Activated T-cell treated with anti-CD3 and anti-CD28 coated beads for 1 hour (primary cell): ENCODE measurements at regions not wholly inside any gene's neighbourhood (a gene's known extent, or its start where the extent isn't known, plus 50 kb on each side); places are given as distances from the start of the nearest gene placed in this dataset.

Experiments
- DNase-seq: peaks from one replicate; pipeline ENCODE4 v3.0.0-alpha.2; 2020; ENCODE audit warnings: low read depth

- DNase-seq, result no peak
Measured at GRCh38 chr11:81421251-81421860, 1312.3 kb downstream of the FAM181B start.

DNA sequence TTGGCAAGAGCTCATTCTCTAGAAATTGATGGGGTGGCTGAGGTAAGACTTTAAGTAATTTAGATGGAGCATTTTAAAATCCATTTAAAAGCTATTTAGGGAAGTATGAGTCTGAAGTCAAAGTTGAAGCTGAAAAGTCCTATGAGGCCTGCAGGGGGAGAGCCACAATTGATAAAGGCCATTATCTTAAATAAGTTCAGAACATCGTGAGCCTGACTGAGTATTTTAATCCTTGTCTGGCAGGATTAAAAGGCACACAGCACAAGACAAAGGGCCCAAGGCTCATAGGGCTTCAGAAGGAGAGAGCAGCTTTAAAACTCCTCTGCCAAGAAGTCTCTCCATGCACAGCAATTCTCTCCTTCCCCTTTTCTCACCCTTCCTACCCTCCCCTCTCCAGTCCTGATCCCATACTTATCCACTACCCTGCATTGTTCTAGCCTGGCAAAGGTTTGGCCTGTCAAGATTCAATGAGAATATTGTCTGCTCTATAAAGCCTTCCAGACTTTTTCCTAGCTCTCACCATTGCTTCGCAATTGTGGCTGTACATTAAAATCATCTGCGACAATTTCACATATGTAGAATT lies 1312.9 kb downstream of the FAM181B start:
- no peak for DNase-seq

DNA sequence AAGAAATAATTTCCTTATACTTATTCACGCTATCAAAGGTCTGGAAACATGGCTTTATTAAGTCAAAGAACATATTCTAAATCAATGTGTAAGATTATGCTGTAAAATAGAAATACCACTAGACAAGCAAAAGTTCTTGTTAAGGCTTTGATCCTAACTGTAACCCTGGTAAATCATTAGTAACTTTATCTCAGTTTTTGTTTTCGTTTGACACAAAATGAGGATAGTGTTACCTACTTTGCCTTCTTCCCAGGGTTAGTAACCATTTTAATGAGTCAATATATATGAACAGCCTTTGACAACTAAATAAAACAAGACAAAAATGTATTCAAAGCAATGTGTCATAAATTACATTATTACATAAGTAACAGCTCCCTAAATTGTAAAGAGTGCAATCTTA lies 1336.3 kb downstream of the FAM181B start:
- no peak for DNase-seq

GRCh38 chr11:81394311-81394710 lies 1339.4 kb downstream of the FAM181B start:
- DNase-seq, result no peak

DNA sequence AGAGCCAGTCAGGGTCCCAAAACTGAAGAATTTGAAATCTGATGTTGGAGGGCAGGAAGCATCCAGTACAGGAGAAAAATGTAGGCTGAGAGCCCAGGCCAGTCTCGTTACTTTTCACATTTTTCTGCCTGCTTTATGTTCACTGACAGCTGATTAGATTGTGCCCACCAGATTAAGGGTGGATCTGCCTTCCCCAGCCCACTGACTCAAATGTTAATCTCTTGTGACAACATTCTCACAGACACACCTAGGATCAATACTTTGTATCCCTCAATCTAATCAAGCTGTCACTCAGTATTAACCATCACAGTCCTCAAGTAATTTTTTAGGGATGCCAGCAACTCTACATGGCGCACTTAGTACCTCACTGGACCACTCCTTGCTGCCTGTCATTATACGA lies 1345.3 kb downstream of the FAM181B start:
- DNase-seq, result no peak

DNA sequence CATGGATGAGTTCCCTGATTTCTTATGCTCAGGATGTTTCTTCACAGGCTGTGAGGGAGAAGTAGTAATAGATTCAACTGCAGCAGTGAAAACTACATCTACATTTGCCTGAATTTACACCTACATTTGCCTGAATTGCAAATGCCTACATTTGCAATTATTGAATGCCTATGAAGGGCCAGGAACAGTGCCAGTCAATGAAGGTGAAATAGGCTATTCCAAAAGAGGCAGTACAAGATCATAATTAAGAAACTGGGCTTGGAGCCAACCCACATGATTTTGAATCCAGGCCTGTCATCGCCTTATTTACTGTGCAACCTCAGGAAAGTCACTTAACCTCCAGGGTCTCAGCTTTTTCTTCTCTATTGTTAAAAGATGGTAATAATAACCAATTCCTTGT lies 1353.3 kb downstream of the FAM181B start:
- DNase-seq, result no peak

- DNase-seq, result no peak
Measured at GRCh38 chr11:81377418-81377817, 1356.2 kb downstream of the FAM181B start.

DNA sequence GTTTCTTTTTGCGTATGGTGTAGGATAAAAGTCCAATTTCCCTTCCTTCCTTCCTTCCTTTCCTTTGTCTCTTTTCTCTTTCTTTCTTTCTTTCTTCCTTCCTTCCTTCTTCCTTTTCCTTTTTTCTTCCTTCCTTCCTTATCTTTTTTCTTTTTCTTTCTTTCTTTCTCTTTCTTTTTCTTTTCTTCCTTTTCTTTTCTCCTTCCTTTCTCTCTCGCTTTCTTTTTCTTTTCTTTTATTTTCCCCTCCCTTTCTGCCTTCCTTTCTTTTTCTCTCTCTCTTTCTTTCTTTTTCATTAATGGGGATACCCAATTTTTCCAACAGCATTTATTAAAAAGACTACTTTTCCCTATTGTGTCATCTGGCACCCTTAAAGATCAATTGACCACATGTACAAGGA lies 1359.7 kb downstream of the FAM181B start:
- DNase-seq, result no peak

DNA sequence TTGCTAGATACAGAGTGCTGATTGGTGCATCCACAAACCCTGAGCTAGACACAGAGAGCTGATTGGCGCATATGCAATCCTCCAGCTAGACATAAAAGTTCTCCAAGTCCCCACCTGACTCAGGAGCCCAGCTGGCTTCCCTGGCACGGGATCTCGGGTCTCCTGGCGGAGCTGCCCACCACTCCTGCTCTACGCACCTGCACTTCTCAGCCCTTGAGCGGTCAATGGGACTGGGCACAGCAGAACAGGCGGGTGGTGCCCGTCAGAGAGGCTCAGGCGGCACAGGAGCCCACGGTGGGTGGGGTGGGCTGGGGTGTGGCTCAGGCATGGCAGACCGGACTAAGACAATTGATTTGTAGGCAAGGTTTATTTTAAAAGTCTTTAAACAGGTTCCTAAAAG lies 1365.5 kb downstream of the FAM181B start:
- no peak for DNase-seq

- no peak for DNase-seq
Measured at GRCh38 chr11:81365496-81365895, 1368.2 kb downstream of the FAM181B start.

DNA sequence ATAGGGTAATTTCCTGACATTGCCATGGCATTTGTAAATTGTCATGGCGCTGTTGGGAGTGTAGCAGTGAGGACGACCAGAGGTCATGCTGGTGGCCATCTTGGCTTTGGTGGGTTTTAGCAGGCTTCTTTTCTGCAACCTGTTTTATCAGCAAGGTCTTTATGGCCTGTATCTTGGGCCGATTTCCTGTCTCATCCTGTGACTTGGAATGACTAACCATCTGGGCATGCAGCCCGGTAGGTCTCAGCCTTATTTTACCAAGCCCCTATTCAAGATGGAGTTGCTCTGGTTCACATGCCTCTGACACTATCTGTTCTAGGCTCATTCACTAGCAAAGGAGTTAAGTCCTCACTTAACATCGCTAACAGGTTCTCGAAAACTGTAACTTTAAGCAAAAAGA lies 1374.2 kb downstream of the FAM181B start:
- no peak for DNase-seq

DNA sequence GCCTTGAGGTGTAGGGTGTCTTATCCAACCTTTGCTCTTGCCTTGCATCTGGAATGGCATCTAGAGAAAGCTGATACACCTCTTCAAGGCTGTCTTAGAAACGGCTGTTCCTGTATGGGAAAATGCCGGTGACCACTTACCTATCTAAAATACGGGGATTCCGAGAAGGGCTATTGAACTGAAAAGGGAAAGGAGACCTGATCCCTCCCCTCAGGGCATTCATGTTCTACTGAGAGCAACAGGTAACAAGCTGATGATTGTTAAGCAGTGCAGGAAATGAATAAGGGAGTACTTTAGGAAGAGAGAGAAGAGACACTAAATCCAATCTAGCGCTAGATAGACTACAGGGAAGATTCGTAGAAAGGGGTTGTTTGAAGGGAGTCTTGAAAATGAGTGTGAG lies 1388.1 kb downstream of the FAM181B start:
- DNase-seq, result no peak

DNA sequence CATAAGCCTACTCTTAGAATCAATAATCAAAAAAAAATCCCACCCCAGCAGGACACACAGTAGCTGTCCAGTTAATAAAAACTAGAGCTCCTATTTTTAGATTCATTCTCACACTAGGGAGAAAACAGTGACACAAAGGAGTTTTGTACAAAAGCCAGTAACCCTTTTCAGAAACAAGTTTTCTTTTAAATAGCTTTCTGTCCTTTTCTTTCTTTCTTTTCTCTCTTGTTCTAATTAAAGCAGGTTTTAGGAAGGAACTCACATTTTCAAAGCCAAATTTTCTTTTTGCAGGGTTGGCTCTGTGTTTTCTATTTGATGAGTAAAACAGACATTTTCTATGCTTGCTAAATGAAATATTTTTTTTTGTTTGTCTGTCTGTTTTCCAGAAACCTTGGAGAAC lies 1390.7 kb downstream of the FAM181B start:
- DNase-seq, result no peak

- DNase-seq, result no peak
Measured at GRCh38 chr11:81340225-81340624, 1393.4 kb downstream of the FAM181B start.

GRCh38 chr11:81339521-81339920 lies 1394.1 kb downstream of the FAM181B start:
- no peak for DNase-seq

DNA sequence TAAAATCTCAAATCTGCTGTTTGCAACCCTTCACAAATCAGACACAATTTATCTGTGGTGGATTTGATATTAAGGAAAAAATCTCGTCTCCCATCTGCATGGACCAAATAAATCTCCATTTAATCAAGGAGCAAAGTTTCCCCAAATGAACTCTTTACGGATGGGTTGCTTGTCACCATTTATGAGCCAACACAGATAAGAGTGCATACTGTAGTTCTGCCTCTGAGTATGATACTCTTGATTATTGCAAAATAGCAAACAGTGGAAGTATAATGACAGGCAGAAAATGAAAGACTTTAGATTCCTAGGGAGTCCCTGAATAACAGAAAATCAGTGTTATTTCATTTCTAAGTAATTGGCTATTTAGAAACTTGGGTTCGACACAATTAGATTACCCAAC lies 1395.9 kb downstream of the FAM181B start:
- DNase-seq, result no peak

- DNase-seq, result no peak
Measured at GRCh38 chr11:81332276-81332675, 1401.4 kb downstream of the FAM181B start.

DNA sequence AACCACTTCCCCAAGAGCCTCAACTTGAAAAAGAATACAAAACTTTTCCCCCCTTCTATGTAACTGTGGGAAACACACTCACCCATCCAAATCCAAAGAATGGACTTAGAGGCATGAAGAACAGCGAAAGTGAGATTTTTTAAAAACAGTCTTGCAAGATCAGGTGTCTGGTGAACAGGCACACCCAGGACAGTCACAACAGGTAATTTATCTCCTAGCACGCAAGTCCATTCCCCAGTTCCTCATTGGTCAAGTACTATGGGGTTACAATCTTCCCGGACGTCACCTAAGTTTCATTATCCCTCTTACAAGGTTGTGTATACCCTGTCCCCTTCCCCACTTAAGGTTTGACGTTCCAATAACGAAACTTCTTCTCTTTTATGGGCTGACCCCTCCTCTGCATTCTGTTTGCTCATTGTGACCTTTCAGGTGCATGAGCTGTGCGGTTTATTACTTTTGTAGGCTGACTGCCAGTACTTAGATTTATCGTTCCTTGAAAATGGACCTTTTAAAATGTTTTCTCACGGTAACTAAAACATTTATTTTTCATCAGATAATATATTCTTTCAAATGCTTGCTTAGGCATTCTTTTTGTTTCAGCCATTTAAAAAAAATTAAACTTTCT lies 1401.9 kb downstream of the FAM181B start:
- DNase-seq, result no peak

- no peak for DNase-seq
Measured at GRCh38 chr11:81331088-81331487, 1402.6 kb downstream of the FAM181B start.

- DNase-seq, result no peak
Measured at GRCh38 chr11:81303038-81303664, 1430.5 kb downstream of the FAM181B start.

DNA sequence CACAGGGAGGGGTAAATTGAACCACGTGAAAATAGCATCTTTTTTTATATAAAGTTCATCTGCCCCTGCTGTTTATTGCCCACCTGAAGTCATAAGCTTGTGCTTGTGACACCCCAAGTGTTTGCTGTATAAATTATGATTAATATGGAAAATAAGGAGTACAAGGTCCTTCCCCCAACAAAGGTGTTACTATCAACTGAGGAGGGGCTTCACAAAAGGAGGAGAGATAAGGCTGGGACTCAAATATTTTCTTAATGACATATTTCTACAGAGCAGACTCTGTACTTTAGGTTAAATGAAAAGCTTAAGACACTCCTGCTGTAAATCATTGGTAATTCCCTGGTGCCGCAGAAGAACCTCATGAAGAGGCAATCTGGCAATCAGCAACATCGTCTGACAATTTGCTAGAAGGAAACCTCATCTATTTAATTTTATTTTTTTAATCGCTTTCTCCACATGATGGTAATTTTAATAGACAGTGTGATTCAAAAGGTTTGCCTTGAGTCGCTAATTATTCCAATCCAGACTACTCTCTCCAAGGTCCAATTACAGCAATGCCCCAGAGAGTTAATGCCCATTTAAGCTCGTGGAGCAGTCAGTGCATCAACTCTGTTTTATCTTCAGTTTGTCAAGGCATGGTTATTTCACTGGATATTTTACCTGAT lies 1432.4 kb downstream of the FAM181B start:
- DNase-seq, result no peak

- no peak for DNase-seq
Measured at GRCh38 chr11:81286959-81287358, 1446.7 kb downstream of the FAM181B start.

DNA sequence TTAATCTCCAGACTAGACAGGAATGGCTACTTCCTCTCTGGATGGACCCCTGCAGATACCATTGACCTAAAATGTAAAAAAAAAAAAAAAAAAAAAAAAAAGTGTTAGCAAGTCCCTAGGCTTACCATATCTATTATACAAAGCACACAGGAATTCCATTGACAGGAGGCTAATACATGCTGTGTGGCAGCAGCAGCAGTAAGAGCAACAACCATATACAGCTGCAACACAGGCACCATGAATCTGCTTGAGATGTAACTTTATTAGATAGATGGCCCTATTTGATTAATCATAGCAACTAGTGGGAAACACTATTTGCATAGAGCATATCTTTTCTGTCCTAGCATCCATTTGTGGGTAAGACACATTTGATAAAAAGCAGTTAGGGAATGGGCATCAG lies 1447.1 kb downstream of the FAM181B start:
- no peak for DNase-seq
